Stimulated activated CD8-positive, alpha-beta memory T cell treated with anti-CD3 and anti-CD28 coated beads, Interleukin-15, amount 100 ng/mL, for 1 hour (primary cell): ENCODE measurements at regions not wholly inside any gene's neighbourhood (a gene's known extent, or its start where the extent isn't known, plus 50 kb on each side); places are given as distances from the start of the nearest gene placed in this dataset.
"Not testable (repeated sequence)": the region's sequence is repeated elsewhere in the genome, so short reads cannot be mapped to it uniquely, and the experiment has no call there.

Source experiments
- DNase-seq: peaks from one replicate; pipeline ENCODE4 v3.0.0-alpha.2; 2020; ENCODE audit warnings: low read depth

- DNase-seq: no peak
Observed at GRCh38 chr2:13694673-13695072, 937.8 kb upstream of the LRATD1 start.

- no peak for DNase-seq
Observed at GRCh38 chr2:13696601-13697000, 935.9 kb upstream of the LRATD1 start.

- DNase-seq: no peak
Observed at GRCh38 chr2:13698847-13699246, 933.7 kb upstream of the LRATD1 start.

GRCh38 chr2:13699939-13700338, 932.6 kb upstream of the LRATD1 start:
- DNase-seq: not testable (repeated sequence)

- DNase-seq: no peak
Observed at GRCh38 chr2:13711154-13711553, 921.4 kb upstream of the LRATD1 start.

GRCh38 chr2:13714466-13714865, 918.1 kb upstream of the LRATD1 start:
- no peak for DNase-seq

GRCh38 chr2:13725945-13726344, 906.6 kb upstream of the LRATD1 start:
- no peak for DNase-seq

- no peak for DNase-seq
Observed at GRCh38 chr2:13745330-13745729, 887.2 kb upstream of the LRATD1 start.

GRCh38 chr2:13751955-13752354, 880.6 kb upstream of the LRATD1 start:
- DNase-seq: no peak

GRCh38 chr2:13758412-13758811, 874.1 kb upstream of the LRATD1 start:
- DNase-seq: no peak

GRCh38 chr2:13768274-13768673, 864.2 kb upstream of the LRATD1 start:
- no peak for DNase-seq

GRCh38 chr2:13770279-13770678, 862.2 kb upstream of the LRATD1 start:
- no peak for DNase-seq

GRCh38 chr2:13779996-13780395, 852.5 kb upstream of the LRATD1 start:
- no peak for DNase-seq

GRCh38 chr2:13791019-13791547, 841.4 kb upstream of the LRATD1 start:
- DNase-seq: no peak

- no peak for DNase-seq
Observed at GRCh38 chr2:13806539-13806938, 826.0 kb upstream of the LRATD1 start.

- DNase-seq: no peak
Observed at GRCh38 chr2:13813236-13813635, 819.3 kb upstream of the LRATD1 start.

GRCh38 chr2:13818002-13818401, 814.5 kb upstream of the LRATD1 start:
- DNase-seq: no peak

GRCh38 chr2:13819896-13820295, 812.6 kb upstream of the LRATD1 start:
- no peak for DNase-seq

- DNase-seq: no peak
Observed at GRCh38 chr2:13821255-13821880, 811.1 kb upstream of the LRATD1 start.

GRCh38 chr2:13822365-13822764, 810.2 kb upstream of the LRATD1 start:
- DNase-seq: no peak

- DNase-seq: no peak
Observed at GRCh38 chr2:13826314-13826853, 806.1 kb upstream of the LRATD1 start.

GRCh38 chr2:13858626-13859025, 773.9 kb upstream of the LRATD1 start:
- DNase-seq: no peak

GRCh38 chr2:13868275-13868674, 764.2 kb upstream of the LRATD1 start:
- not testable (repeated sequence) for DNase-seq

GRCh38 chr2:13876491-13877037, 756.0 kb upstream of the LRATD1 start:
- no peak for DNase-seq
